ENCODE measurements at regions not wholly inside any gene's neighbourhood (a gene's known extent, or its start where the extent isn't known, plus 50 kb on each side); places are given as distances from the start of the nearest gene placed in this dataset.

DNA sequence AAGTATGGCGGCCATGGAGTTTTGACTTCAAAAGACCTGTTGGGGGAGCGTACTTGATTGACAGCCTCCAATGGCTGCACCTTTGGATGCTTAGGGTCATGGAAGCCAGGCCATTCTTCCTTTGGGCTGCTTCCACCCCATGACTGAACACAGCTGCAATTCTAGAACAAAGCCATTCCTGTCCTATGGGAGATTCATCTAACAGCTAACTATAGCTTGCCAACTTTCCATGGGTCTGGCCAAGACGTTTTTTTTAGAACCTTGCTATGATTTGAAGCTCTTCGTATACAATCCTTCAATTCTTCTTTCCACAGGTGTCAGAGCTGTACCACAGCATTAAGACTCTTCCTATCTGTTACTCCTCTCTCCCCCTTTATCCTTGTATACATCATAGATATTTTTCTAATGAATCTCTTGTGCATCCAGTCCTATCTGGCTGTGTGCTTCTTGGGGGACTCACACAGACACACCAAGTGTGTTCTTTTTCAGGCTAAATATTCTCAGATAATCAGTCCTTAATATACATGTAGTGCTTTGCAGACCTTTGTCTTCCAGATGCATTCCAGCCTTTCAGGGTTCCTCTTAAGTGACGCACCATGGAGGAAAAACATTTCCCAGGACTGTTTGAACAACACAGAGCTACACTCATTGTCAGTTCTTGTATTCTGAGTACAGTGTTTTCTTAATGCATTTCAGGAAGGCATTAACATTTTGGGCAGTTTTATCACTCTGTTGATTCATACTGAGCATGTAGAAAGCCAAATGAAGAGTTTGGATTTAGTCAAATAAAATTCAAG, 198.9 kb downstream of the TAF11L14 start:
- H3K27me3 Mint-ChIP-seq (ENCODE audit: unreplicated experiment) = no peaks in the 10 kb centered on the region
- DNase-seq = no peak
- TF ChIP-seq, protein P1, sequence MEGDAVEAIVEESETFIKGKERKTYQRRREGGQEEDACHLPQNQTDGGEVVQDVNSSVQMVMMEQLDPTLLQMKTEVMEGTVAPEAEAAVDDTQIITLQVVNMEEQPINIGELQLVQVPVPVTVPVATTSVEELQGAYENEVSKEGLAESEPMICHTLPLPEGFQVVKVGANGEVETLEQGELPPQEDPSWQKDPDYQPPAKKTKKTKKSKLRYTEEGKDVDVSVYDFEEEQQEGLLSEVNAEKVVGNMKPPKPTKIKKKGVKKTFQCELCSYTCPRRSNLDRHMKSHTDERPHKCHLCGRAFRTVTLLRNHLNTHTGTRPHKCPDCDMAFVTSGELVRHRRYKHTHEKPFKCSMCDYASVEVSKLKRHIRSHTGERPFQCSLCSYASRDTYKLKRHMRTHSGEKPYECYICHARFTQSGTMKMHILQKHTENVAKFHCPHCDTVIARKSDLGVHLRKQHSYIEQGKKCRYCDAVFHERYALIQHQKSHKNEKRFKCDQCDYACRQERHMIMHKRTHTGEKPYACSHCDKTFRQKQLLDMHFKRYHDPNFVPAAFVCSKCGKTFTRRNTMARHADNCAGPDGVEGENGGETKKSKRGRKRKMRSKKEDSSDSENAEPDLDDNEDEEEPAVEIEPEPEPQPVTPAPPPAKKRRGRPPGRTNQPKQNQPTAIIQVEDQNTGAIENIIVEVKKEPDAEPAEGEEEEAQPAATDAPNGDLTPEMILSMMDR (IDR thresholded peaks at IDR 0.05; ENCODE audit: unreplicated experiment) = no peak
- H3K27ac Mint-ChIP-seq (ENCODE audit: unreplicated experiment) = no peak overlapping the region
- no peaks in the 10 kb centered on the region for H3K4me1 Mint-ChIP-seq (ENCODE audit: low read depth, unreplicated experiment)
- intact Hi-C loops (cut with micrococcal nuclease; ENCODE audit: unreplicated experiment) = no loop called here
- H3K36me3 Mint-ChIP-seq (ENCODE audit: insufficient read depth, unreplicated experiment) = no peaks in the 10 kb centered on the region
- no TSS peak for BruUV-seq (replicated peaks)
- peaks cover 7% of the 10 kb centered on the region for H3K9me3 Mint-ChIP-seq (ENCODE audit: low read depth, unreplicated experiment)
- H3K4me3 Mint-ChIP-seq (ENCODE audit: low read depth, unreplicated experiment) = no peak overlapping the region
- CTCF ChIA-PET = no interaction called here

DNA sequence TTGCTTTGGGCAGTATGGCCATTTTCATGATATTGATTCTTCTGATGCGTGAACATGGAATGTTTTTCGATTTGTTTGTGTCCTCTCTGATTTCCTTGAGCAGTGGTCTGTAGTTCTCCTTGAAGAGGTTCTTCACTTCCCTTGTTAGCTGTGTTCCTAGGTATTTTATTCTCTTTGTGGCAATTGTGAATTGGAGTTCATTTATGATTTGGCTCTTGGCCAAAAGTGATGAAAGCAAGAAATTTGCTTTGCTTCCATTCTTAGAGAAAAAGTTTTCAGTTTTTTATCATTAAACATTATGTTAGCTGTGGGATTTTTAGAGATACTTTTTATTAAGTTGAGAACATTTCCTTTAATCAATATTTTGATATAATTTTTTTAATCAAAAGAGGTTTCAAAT, 203.5 kb downstream of the TAF11L14 start:
- TF ChIP-seq, protein P1 (IDR thresholded peaks at IDR 0.05; ENCODE audit: unreplicated experiment) = no peak
- CTCF ChIA-PET = no interaction called here
- DNase-seq = no peak
- Mint-ChIP-seq H3K36me3 (ENCODE audit: insufficient read depth, unreplicated experiment) (no peaks in the 10 kb centered on the region), H3K9me3 (ENCODE audit: low read depth, unreplicated experiment) (peaks cover 19% of the 10 kb centered on the region), H3K27ac (ENCODE audit: unreplicated experiment) (no peak overlapping the region), H3K4me3 (ENCODE audit: low read depth, unreplicated experiment) (no peak overlapping the region), H3K27me3 (ENCODE audit: unreplicated experiment) (no peaks in the 10 kb centered on the region), H3K4me1 (ENCODE audit: low read depth, unreplicated experiment) (no peaks in the 10 kb centered on the region)
- intact Hi-C loops (cut with micrococcal nuclease; ENCODE audit: unreplicated experiment) = no loop called here
- no TSS peak for BruUV-seq (replicated peaks)

DNA sequence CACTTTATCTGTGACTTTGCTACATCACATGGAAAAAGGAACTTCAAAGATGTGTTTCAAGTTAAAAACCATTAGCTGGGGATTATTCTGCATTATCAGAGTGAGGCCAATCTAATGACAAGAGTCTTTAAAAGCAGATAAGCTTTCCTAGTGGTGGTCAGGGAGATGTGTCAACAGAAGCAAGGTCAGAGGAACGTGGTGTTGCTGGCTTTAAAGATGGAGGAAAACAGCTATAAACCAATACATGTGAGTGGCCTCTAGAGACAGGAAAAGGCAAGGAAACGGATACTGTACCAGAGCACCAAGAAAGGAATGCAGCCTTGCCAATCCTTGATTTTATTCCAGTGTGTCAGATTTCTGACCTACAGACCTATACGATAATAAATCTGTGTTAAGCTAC, 204.2 kb downstream of the TAF11L14 start:
- H3K4me1 Mint-ChIP-seq (ENCODE audit: low read depth, unreplicated experiment) = no peaks in the 10 kb centered on the region

GRCh38 chr5:17839848-17840247, 205.6 kb downstream of the TAF11L14 start:
- intact Hi-C loops (cut with micrococcal nuclease; ENCODE audit: unreplicated experiment) = no loop called here
- Mint-ChIP-seq H3K9me3 (ENCODE audit: low read depth, unreplicated experiment) (peaks cover 23% of the 10 kb centered on the region), H3K27me3 (ENCODE audit: unreplicated experiment) (no peaks in the 10 kb centered on the region), H3K36me3 (ENCODE audit: insufficient read depth, unreplicated experiment) (no peaks in the 10 kb centered on the region), H3K4me3 (ENCODE audit: low read depth, unreplicated experiment) (no peak overlapping the region), H3K27ac (ENCODE audit: unreplicated experiment) (no peak overlapping the region), H3K4me1 (ENCODE audit: low read depth, unreplicated experiment) (no peaks in the 10 kb centered on the region)
- TF ChIP-seq, protein P1 (IDR thresholded peaks at IDR 0.05; ENCODE audit: unreplicated experiment) = no peak
- CTCF ChIA-PET = no interaction called here
- no TSS peak for BruUV-seq (replicated peaks)
- DNase-seq = no peak

More for the DNA sequence above, 204.2 kb downstream of the TAF11L14 start:
- TF ChIP-seq, protein P1 (IDR thresholded peaks at IDR 0.05; ENCODE audit: unreplicated experiment) = no peak
- intact Hi-C loops (cut with micrococcal nuclease; ENCODE audit: unreplicated experiment) = no loop called here
- no peak overlapping the region for H3K27ac Mint-ChIP-seq (ENCODE audit: unreplicated experiment)
- no peaks in the 10 kb centered on the region for H3K36me3 Mint-ChIP-seq (ENCODE audit: insufficient read depth, unreplicated experiment)
- no peaks in the 10 kb centered on the region for H3K27me3 Mint-ChIP-seq (ENCODE audit: unreplicated experiment)
- H3K4me3 Mint-ChIP-seq (ENCODE audit: low read depth, unreplicated experiment) = no peak overlapping the region
- BruUV-seq (replicated peaks) = no TSS peak
- H3K9me3 Mint-ChIP-seq (ENCODE audit: low read depth, unreplicated experiment) = peaks cover 19% of the 10 kb centered on the region
- DNase-seq = no peak
- CTCF ChIA-PET = no interaction called here
